ENCODE measurements at regions not wholly inside any gene's neighbourhood (a gene's known extent, or its start where the extent isn't known, plus 50 kb on each side); places are given as distances from the start of the nearest gene placed in this dataset.

DNA sequence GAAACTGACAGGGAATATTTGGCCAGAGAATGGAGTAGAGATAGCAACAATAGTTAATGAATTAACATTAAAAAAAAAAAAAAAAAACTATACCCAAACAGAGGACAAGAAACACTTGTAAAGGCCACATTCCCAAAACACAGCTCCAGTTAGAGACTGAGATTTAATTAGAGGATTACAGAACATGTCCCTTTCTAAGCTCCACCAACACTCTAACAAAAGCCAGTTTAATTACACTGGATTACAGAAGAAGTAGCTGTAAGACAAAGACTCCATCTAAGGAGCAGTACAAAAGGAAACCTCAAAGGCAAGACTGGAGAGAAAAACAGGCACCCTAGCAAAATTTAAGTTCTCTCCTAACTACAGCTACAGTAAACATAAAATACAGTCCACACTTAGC lies 1247.7 kb upstream of the AGA start:
- TF ChIP-seq, protein P1, sequence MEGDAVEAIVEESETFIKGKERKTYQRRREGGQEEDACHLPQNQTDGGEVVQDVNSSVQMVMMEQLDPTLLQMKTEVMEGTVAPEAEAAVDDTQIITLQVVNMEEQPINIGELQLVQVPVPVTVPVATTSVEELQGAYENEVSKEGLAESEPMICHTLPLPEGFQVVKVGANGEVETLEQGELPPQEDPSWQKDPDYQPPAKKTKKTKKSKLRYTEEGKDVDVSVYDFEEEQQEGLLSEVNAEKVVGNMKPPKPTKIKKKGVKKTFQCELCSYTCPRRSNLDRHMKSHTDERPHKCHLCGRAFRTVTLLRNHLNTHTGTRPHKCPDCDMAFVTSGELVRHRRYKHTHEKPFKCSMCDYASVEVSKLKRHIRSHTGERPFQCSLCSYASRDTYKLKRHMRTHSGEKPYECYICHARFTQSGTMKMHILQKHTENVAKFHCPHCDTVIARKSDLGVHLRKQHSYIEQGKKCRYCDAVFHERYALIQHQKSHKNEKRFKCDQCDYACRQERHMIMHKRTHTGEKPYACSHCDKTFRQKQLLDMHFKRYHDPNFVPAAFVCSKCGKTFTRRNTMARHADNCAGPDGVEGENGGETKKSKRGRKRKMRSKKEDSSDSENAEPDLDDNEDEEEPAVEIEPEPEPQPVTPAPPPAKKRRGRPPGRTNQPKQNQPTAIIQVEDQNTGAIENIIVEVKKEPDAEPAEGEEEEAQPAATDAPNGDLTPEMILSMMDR (IDR thresholded peaks at IDR 0.05; ENCODE audit: low read length), result no peak
- no peak for TF ChIP-seq EZH2 (optimal IDR thresholded peaks at IDR 0.05; ENCODE audit: low read depth, low read length)
- no peak for TF ChIP-seq EZH2phosphoT487 (IDR thresholded peaks at IDR 0.05; ENCODE audit: low read length)

All from MM.1S (cell line).